Stimulated activated CD8-positive, alpha-beta memory T cell treated with anti-CD3 and anti-CD28 coated beads, Interleukin-7, amount 100 ng/mL, for 48 hours (primary cell): ENCODE measurements at regions not wholly inside any gene's neighbourhood (a gene's known extent, or its start where the extent isn't known, plus 50 kb on each side); places are given as distances from the start of the nearest gene placed in this dataset.

Experiments
- DNase-seq, 2 donors: peaks; one replicate each; pipeline ENCODE4 v3.0.0-alpha.2; 2020; ENCODE audit warnings: low read depth in 1 of 2; ENCODE audit errors: extremely low read depth in 1 of 2

DNA sequence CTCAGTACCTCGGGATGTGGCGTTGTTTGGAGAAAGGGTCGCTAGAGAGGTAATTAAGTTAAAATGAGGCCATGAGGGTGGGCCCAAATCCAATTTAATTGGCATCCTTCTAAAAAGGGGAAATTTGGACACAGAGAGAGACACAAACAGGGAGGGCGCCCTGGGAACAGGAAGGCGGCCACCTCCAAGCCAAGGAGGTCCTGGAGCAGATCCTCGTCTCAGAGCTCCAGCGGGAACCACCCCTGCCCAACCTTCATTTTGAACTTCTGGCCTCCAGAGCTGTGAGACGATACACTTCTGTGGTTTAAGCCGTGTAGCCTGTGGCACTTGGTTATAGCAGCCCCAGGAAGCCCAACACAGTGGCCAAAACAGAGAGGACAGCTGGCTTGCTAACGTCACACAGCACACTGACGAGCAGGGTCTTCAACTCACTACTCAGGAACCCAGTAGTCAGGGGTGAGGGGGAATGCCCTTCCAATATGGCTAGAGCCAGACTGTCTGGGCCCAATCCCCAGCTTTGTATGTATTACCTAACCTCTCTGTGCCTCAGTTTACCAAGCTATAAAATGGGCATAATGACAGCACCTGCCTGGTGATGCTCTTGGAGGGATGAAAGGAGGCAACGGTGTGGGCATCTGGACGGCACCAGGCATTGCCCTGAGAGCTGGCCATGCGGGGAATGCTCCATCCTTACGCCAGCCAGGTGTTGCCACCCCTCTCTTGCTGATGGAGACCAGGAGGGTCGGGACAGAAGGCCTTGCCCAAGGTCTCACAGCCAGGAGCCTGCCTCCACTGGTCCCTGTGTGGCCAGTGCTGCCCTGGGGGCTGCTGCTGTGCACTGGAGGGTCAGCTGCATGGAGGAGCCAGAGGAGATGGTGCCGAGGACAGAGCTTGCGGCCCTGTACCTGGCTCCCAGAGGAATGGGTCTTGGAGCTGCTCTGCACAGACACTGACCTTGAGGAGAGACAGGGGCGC, 53.3 kb upstream of the LINC01488 start:
- no peak for DNase-seq

GRCh38 chr11:69429716-69430491, 51.6 kb upstream of the LINC01488 start:
- no peak for DNase-seq

DNA sequence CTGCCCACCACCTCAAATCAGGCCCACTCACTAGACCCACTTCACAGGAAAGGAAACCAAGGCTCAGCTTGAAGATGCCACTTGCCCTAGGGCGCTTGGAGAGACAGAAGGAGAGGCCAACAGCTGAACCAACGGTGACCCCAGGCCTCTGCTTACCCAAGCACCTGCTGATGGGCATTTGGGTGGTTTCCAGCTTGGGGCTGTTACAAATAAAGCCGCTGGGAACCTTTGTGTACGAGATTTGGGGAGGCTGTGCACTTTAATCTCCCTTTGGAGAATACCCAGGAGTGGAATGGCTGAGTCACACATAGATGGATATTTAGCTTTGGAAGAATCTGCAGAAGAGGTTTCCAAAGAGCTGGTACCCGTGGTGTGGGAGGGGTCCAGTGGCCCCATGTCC, 50.9 kb upstream of the LINC01488 start:
- DNase-seq: no peak

GRCh38 chr11:69431136-69431535, 50.3 kb upstream of the LINC01488 start:
- no peak for DNase-seq
